ENCODE measurements at regions not wholly inside any gene's neighbourhood (a gene's known extent, or its start where the extent isn't known, plus 50 kb on each side); places are given as distances from the start of the nearest gene placed in this dataset.
A peak's percentile ranks its signal among the peaks of the same experiment; 100 is the strongest.

- 0 out of 2 replicates have a peak, but pooled peaks cover 8% of the 10 kb centered on the region for H3K27me3 ChIP-seq (ENCODE audit: insufficient read depth, low read length)
- H3K4me2 ChIP-seq (ENCODE audit: low read length) = no peak overlapping the region
- no peaks in the 10 kb centered on the region for H3K9me3 ChIP-seq (ENCODE audit: control insufficient read depth in 1 of 2, insufficient read depth in 1 of 2, low read depth in 1 of 2, low read length in 2 of 2)
- no peak overlapping the region for H3K9ac ChIP-seq (ENCODE audit: low read length)
- no peaks in the 10 kb centered on the region for H3K79me2 ChIP-seq (ENCODE audit: insufficient read depth, low read length)
- ATAC-seq (no peak), DNase-seq (ENCODE audit: low read depth, low spot score) (no peak)
- CTCF ChIA-PET = no interaction called here
- no TSS peak for BruUV-seq (replicated peaks)
- H3K27ac ChIP-seq (ENCODE audit: low read depth, low read length) = no peak overlapping the region
- RAD21 ChIA-PET (ENCODE audit: low non-redundant PET in 1 of 2, low total read pairs in 2 of 2, uncharacterized antibody in 2 of 2, unreplicated experiment in 2 of 2) = no interaction called here
- TF ChIP-seq REST (IDR thresholded peaks at IDR 0.05; ENCODE audit: low read depth) = no peak
- TF ChIP-seq MAX (IDR thresholded peaks at IDR 0.05) = no peak
- peak; percentile 23; the same call in 1 of the 2 replicates for TF ChIP-seq JUND (IDR thresholded peaks at IDR 0.05)
- no peak for TF ChIP-seq SP1 (IDR thresholded peaks at IDR 0.05; ENCODE audit: low read depth)
- no peak for TF ChIP-seq POLR2AphosphoS5 (IDR thresholded peaks at IDR 0.05; ENCODE audit: low read depth, low read length)
- TF ChIP-seq RAD21 (IDR thresholded peaks at IDR 0.05; ENCODE audit: low read depth) = no peak
- TF ChIP-seq FOSL1 (IDR thresholded peaks at IDR 0.05; ENCODE audit: low read depth) = no peak
- TF ChIP-seq EGR1 (IDR thresholded peaks at IDR 0.05; ENCODE audit: low read depth) = no peak
- TF ChIP-seq CEBPB (IDR thresholded peaks at IDR 0.05; ENCODE audit: low read depth) = no peak
- no peak for TF ChIP-seq SIN3A (IDR thresholded peaks at IDR 0.05; ENCODE audit: low read depth)
- TF ChIP-seq CTCF (IDR thresholded peaks at IDR 0.05 in 2 of 3, conservative IDR thresholded peaks at IDR 0.05 in 1 of 3; ENCODE audit: borderline replicate concordance in 1 of 3, insufficient read depth in 1 of 3, low read depth in 2 of 3, low read length in 2 of 3) = no peak
- peak; percentile 52 for TF ChIP-seq SRF (IDR thresholded peaks at IDR 0.05; ENCODE audit: low read depth)
- TF ChIP-seq ZNF274 (IDR thresholded peaks at IDR 0.05; ENCODE audit: low read depth, low read length) = no peak
- no peak for TF ChIP-seq ELF1 (IDR thresholded peaks at IDR 0.05; ENCODE audit: borderline replicate concordance, low read depth)
- TF ChIP-seq CBX3 (IDR thresholded peaks at IDR 0.05; ENCODE audit: low read depth) = no peak
- POLR2A ChIA-PET = interaction anchor here (1.1 kb wide), 1 partner anchor 9 kb away, joined by 3 read pairs; no protein-coding TSS in a partner anchor
- H3K36me3 ChIP-seq (ENCODE audit: control insufficient read depth in 1 of 2, insufficient read depth in 2 of 2, low read length in 2 of 2) = no peaks in the 10 kb centered on the region
- no peaks in the 10 kb centered on the region for H3K4me1 ChIP-seq (ENCODE audit: control insufficient read depth in 1 of 2, insufficient read depth in 2 of 2, low read length in 2 of 2)
- H4K20me1 ChIP-seq (ENCODE audit: insufficient read depth) = no peaks in the 10 kb centered on the region
- no peak overlapping the region for H2AFZ ChIP-seq (ENCODE audit: low read depth, low read length, poor library complexity, severe bottlenecking)
- intact Hi-C loops (cut with micrococcal nuclease) = no loop called here
- H3K9me2 ChIP-seq (ENCODE audit: insufficient read depth) = no peaks in the 10 kb centered on the region
- H3K4me3 ChIP-seq (replicated peaks in 1 of 2; ENCODE audit: low read depth in 1 of 2, low read length in 2 of 2) = no peak overlapping the region
Measured at GRCh38 chr5:96572864-96573512, 89.2 kb upstream of the CAST start.

Measured in HCT116 (cell line).